ENCODE measurements at regions not wholly inside any gene's neighbourhood (a gene's known extent, or its start where the extent isn't known, plus 50 kb on each side); places are given as distances from the start of the nearest gene placed in this dataset.
"Not testable (repeated sequence)": the region's sequence is repeated elsewhere in the genome, so short reads cannot be mapped to it uniquely, and the experiment has no call there.

GRCh38 chr3:161607056-161607455, 110.4 kb downstream of the OTOL1 start:
- Mint-ChIP-seq H3K9me3 (ENCODE audit: low read depth) (peaks cover 3% of the 10 kb centered on the region), H3K27me3 (no peaks in the 10 kb centered on the region), H3K4me1 (no peaks in the 10 kb centered on the region), H3K27ac (no peak overlapping the region), H3K4me3 (no peak overlapping the region), H3K36me3 (ENCODE audit: low read depth) (no peaks in the 10 kb centered on the region)
- DNase-seq (no peak), ATAC-seq (no peak)
- POLR2A ChIA-PET = no interaction called here
- CTCF ChIA-PET = no interaction called here
- intact Hi-C loops (cut with DNase I, micrococcal nuclease) = no loop called here

GRCh38 chr3:161619351-161619750, 122.7 kb downstream of the OTOL1 start:
- DNase-seq (no peak), ATAC-seq (no peak)
- no peak overlapping the region for H3K27ac Mint-ChIP-seq
- no peak overlapping the region for H3K4me3 Mint-ChIP-seq
- no peaks in the 10 kb centered on the region for H3K9me3 Mint-ChIP-seq (ENCODE audit: low read depth)
- no peaks in the 10 kb centered on the region for H3K27me3 Mint-ChIP-seq
- intact Hi-C loops (cut with DNase I, micrococcal nuclease) = no loop called here
- H3K36me3 Mint-ChIP-seq (ENCODE audit: low read depth) = no peaks in the 10 kb centered on the region
- POLR2A ChIA-PET = no interaction called here
- CTCF ChIA-PET = no interaction called here
- no peaks in the 10 kb centered on the region for H3K4me1 Mint-ChIP-seq

- no peak overlapping the region for H3K27ac Mint-ChIP-seq
- H3K4me1 Mint-ChIP-seq = no peaks in the 10 kb centered on the region
- POLR2A ChIA-PET = no interaction called here
- intact Hi-C loops (cut with DNase I, micrococcal nuclease) = no loop called here
- no peak for DNase-seq
- CTCF ChIA-PET = interaction anchor here (0.6 kb wide), 1 partner anchor 1684 kb away, joined by 4 read pairs; no protein-coding TSS in a partner anchor
- no peaks in the 10 kb centered on the region for H3K9me3 Mint-ChIP-seq (ENCODE audit: low read depth)
- H3K36me3 Mint-ChIP-seq (ENCODE audit: low read depth) = no peaks in the 10 kb centered on the region
- no peak overlapping the region for H3K4me3 Mint-ChIP-seq
- H3K27me3 Mint-ChIP-seq = no peaks in the 10 kb centered on the region
- no peak for ATAC-seq
These were observed 134.2 kb downstream of the OTOL1 start for GRCh38 chr3:161630794-161631193.

GRCh38 chr3:161631536-161631935, 134.9 kb downstream of the OTOL1 start:
- H3K4me3 Mint-ChIP-seq = no peak overlapping the region
- ChIA-PET POLR2A (no interaction called here), CTCF (no interaction called here)
- ATAC-seq (no peak), DNase-seq (no peak)
- intact Hi-C loops (cut with DNase I, micrococcal nuclease) = no loop called here
- H3K4me1 Mint-ChIP-seq = no peaks in the 10 kb centered on the region
- no peak overlapping the region for H3K27ac Mint-ChIP-seq
- H3K9me3 Mint-ChIP-seq (ENCODE audit: low read depth) = no peaks in the 10 kb centered on the region
- no peaks in the 10 kb centered on the region for H3K36me3 Mint-ChIP-seq (ENCODE audit: low read depth)
- no peaks in the 10 kb centered on the region for H3K27me3 Mint-ChIP-seq

GRCh38 chr3:161637559-161637958, 141.0 kb downstream of the OTOL1 start:
- no peaks in the 10 kb centered on the region for H3K36me3 Mint-ChIP-seq (ENCODE audit: low read depth)
- H3K27me3 Mint-ChIP-seq = peaks cover under 1% of the 10 kb centered on the region
- H3K4me3 Mint-ChIP-seq = no peak overlapping the region
- ChIA-PET POLR2A (no interaction called here), CTCF (no interaction called here)
- no peak overlapping the region for H3K27ac Mint-ChIP-seq
- intact Hi-C loops (cut with DNase I, micrococcal nuclease) = no loop called here
- no peak for ATAC-seq
- H3K9me3 Mint-ChIP-seq (ENCODE audit: low read depth) = no peaks in the 10 kb centered on the region
- no peaks in the 10 kb centered on the region for H3K4me1 Mint-ChIP-seq
- DNase-seq = no peak

- H3K27me3 Mint-ChIP-seq; CTCF ChIA-PET; DNase-seq; ATAC-seq; H3K4me1 Mint-ChIP-seq; H3K36me3 Mint-ChIP-seq (ENCODE audit: low read depth); H3K4me3 Mint-ChIP-seq; H3K9me3 Mint-ChIP-seq (ENCODE audit: low read depth); intact Hi-C loops (cut with DNase I, micrococcal nuclease); H3K27ac Mint-ChIP-seq; POLR2A ChIA-PET: not testable (repeated sequence)
These were observed 142.5 kb downstream of the OTOL1 start for GRCh38 chr3:161639095-161639494.

GRCh38 chr3:161640181-161640580, 143.6 kb downstream of the OTOL1 start:
- Mint-ChIP-seq H3K9me3 (ENCODE audit: low read depth) (no peaks in the 10 kb centered on the region), H3K27me3 (peaks cover 2% of the 10 kb centered on the region), H3K4me3 (no peak overlapping the region), H3K27ac (no peak overlapping the region), H3K36me3 (ENCODE audit: low read depth) (no peaks in the 10 kb centered on the region), H3K4me1 (no peaks in the 10 kb centered on the region)
- ATAC-seq = no peak
- intact Hi-C loops (cut with DNase I, micrococcal nuclease) = no loop called here
- ChIA-PET CTCF (no interaction called here), POLR2A (no interaction called here)
- no peak for DNase-seq

GRCh38 chr3:161641287-161641686, 144.7 kb downstream of the OTOL1 start:
- POLR2A ChIA-PET = no interaction called here
- CTCF ChIA-PET = no interaction called here
- DNase-seq (no peak), ATAC-seq (no peak)
- Mint-ChIP-seq H3K36me3 (ENCODE audit: low read depth) (no peaks in the 10 kb centered on the region), H3K27me3 (peaks cover 2% of the 10 kb centered on the region), H3K9me3 (ENCODE audit: low read depth) (no peaks in the 10 kb centered on the region), H3K27ac (no peak overlapping the region), H3K4me3 (no peak overlapping the region), H3K4me1 (no peaks in the 10 kb centered on the region)
- intact Hi-C loops (cut with DNase I, micrococcal nuclease) = no loop called here

GRCh38 chr3:161644891-161645635, 148.5 kb downstream of the OTOL1 start:
- Mint-ChIP-seq H3K9me3 (ENCODE audit: low read depth) (no peaks in the 10 kb centered on the region), H3K4me1 (no peaks in the 10 kb centered on the region), H3K27ac (no peak overlapping the region), H3K27me3 (peaks cover 2% of the 10 kb centered on the region), H3K4me3 (no peak overlapping the region), H3K36me3 (ENCODE audit: low read depth) (no peaks in the 10 kb centered on the region)
- DNase-seq = no peak
- CTCF ChIA-PET = no interaction called here
- POLR2A ChIA-PET = no interaction called here
- intact Hi-C loops (cut with DNase I, micrococcal nuclease) = no loop called here
- no peak for ATAC-seq

GRCh38 chr3:161647936-161648470, 151.4 kb downstream of the OTOL1 start:
- H3K4me3 Mint-ChIP-seq = no peak overlapping the region
- ChIA-PET CTCF (no interaction called here), POLR2A (no interaction called here)
- no peaks in the 10 kb centered on the region for H3K36me3 Mint-ChIP-seq (ENCODE audit: low read depth)
- ATAC-seq (no peak), DNase-seq (no peak)
- no peaks in the 10 kb centered on the region for H3K27me3 Mint-ChIP-seq
- intact Hi-C loops (cut with DNase I, micrococcal nuclease) = no loop called here
- no peaks in the 10 kb centered on the region for H3K4me1 Mint-ChIP-seq
- H3K9me3 Mint-ChIP-seq (ENCODE audit: low read depth) = no peaks in the 10 kb centered on the region
- H3K27ac Mint-ChIP-seq = no peak overlapping the region

- ATAC-seq (no peak), DNase-seq (no peak)
- intact Hi-C loops (cut with DNase I, micrococcal nuclease) = no loop called here
- no peak overlapping the region for H3K4me3 Mint-ChIP-seq
- no peaks in the 10 kb centered on the region for H3K4me1 Mint-ChIP-seq
- H3K27ac Mint-ChIP-seq = no peak overlapping the region
- no peaks in the 10 kb centered on the region for H3K27me3 Mint-ChIP-seq
- no peaks in the 10 kb centered on the region for H3K9me3 Mint-ChIP-seq (ENCODE audit: low read depth)
- ChIA-PET POLR2A (no interaction called here), CTCF (no interaction called here)
- H3K36me3 Mint-ChIP-seq (ENCODE audit: low read depth) = no peaks in the 10 kb centered on the region
These were observed 153.4 kb downstream of the OTOL1 start for GRCh38 chr3:161649900-161650484.

- CTCF ChIA-PET = no interaction called here
- no peaks in the 10 kb centered on the region for H3K4me1 Mint-ChIP-seq
- no peaks in the 10 kb centered on the region for H3K36me3 Mint-ChIP-seq (ENCODE audit: low read depth)
- no peaks in the 10 kb centered on the region for H3K27me3 Mint-ChIP-seq
- no peak overlapping the region for H3K27ac Mint-ChIP-seq
- intact Hi-C loops (cut with DNase I, micrococcal nuclease) = no loop called here
- POLR2A ChIA-PET = no interaction called here
- DNase-seq = no peak
- H3K9me3 Mint-ChIP-seq (ENCODE audit: low read depth) = no peaks in the 10 kb centered on the region
- H3K4me3 Mint-ChIP-seq = no peak overlapping the region
- no peak for ATAC-seq
These were observed 161.2 kb downstream of the OTOL1 start for GRCh38 chr3:161657786-161658185.
